ENCODE measurements at regions not wholly inside any gene's neighbourhood (a gene's known extent, or its start where the extent isn't known, plus 50 kb on each side); places are given as distances from the start of the nearest gene placed in this dataset.

DNA sequence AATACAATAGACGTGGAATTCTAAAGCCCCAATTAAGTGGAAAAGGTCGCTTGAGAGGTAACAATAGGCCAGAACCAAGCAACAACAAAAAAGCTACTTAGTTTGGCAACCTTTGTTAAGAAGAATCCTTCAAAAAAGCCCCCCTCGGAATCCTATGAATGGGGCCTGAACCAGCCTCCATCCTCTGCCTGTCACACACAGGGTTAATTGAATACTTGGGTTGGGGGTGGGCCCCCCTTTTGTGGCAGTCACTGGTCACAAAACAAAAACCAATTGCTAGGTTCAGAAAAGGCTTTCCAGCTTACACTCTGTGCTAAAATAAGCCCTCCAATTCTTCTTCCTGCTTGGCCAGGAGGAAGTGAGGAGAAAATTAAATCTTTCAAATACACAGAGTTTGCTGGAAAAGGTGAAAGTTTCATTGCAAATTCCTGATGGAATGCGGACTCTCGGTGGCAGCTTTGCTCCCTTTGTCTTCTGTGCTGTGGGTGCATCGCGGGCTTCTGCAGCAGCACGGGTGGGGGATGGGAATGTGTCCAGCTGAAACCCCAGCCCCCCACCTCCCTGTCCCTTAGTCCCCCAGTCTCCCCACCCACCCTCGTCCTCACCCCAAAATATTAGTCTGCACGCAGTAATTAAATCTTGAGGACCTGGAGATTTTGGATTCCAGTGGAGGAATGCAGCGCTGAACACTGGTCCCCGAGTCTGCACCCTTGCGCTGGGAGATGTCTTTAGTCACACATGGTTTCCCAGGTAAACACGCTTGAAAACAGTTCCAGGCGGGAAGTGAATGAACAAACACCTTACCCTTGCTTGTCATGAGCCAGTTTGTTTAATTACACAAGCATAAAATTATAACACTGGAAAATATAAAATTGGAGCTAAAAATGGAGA lies 254.3 kb downstream of the SOX11 start:
- ATAC-seq (no peak), DNase-seq (no peak)
- intact Hi-C loops (cut with DNase I): no loop called here
- Histone ChIP-seq H3K27ac (no peak overlapping the region), H3K36me3 (no peaks in the 10 kb centered on the region), H3K4me1 (no peaks in the 10 kb centered on the region), H3K4me3 (no peak overlapping the region), H3K9me3 (no peaks in the 10 kb centered on the region), H3K27me3 (no peaks in the 10 kb centered on the region)
- TF ChIP-seq, protein P1, sequence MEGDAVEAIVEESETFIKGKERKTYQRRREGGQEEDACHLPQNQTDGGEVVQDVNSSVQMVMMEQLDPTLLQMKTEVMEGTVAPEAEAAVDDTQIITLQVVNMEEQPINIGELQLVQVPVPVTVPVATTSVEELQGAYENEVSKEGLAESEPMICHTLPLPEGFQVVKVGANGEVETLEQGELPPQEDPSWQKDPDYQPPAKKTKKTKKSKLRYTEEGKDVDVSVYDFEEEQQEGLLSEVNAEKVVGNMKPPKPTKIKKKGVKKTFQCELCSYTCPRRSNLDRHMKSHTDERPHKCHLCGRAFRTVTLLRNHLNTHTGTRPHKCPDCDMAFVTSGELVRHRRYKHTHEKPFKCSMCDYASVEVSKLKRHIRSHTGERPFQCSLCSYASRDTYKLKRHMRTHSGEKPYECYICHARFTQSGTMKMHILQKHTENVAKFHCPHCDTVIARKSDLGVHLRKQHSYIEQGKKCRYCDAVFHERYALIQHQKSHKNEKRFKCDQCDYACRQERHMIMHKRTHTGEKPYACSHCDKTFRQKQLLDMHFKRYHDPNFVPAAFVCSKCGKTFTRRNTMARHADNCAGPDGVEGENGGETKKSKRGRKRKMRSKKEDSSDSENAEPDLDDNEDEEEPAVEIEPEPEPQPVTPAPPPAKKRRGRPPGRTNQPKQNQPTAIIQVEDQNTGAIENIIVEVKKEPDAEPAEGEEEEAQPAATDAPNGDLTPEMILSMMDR (IDR thresholded peaks at IDR 0.05): no peak

DNA sequence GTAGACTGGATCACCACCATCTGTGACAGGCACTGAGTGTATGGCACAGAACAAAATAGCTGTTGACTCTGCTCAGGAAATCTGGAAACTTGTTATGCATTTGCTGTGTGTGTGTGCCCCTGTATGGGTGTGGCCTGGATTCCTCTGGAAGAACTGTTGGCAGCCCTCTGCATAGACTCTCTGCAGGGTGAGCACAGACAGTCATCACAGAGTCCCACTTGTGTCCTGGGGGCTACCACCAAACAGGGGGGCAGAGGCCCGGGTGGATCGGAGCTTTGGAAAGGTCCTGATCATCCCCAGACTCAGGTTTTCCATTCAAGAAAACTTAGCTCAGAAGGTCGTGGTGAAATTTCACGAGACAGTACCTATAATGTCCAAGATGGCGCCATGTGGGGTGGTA lies 258.6 kb downstream of the SOX11 start:
- TF ChIP-seq, protein P1 (IDR thresholded peaks at IDR 0.05): no peak
- DNase-seq (no peak), ATAC-seq (no peak)
- no peaks in the 10 kb centered on the region for H3K36me3 ChIP-seq
- no peaks in the 10 kb centered on the region for H3K9me3 ChIP-seq
- no peaks in the 10 kb centered on the region for H3K27me3 ChIP-seq
- no peak overlapping the region for H3K27ac ChIP-seq
- no peaks in the 10 kb centered on the region for H3K4me1 ChIP-seq
- intact Hi-C loops (cut with DNase I): no loop called here
- H3K4me3 ChIP-seq: no peak overlapping the region

DNA sequence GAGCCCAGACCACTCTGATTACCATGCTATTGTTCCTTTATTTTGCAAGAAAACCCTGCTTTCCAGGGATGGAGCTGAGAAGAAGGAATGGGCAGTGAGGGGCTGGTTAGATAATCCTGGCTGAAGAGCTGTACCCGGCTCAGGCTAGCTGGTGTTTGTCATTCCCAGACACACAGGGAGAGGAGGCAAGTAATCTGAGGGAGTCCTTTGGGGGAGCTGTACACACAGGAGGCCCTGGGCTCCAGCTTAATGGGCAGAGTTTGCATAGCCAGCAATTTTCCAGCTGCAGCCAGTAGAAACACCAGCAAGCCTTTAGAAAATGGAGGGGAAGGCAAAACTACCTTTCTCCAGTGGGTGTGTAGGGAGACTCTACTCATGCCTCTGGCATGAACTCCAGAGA lies 259.3 kb downstream of the SOX11 start:
- Histone ChIP-seq H3K4me1 (no peaks in the 10 kb centered on the region), H3K36me3 (no peaks in the 10 kb centered on the region), H3K4me3 (no peak overlapping the region), H3K27me3 (no peaks in the 10 kb centered on the region), H3K27ac (no peak overlapping the region), H3K9me3 (no peaks in the 10 kb centered on the region)
- ATAC-seq (no peak), DNase-seq (no peak)
- intact Hi-C loops (cut with DNase I): no loop called here
- TF ChIP-seq, protein P1 (IDR thresholded peaks at IDR 0.05): no peak

DNA sequence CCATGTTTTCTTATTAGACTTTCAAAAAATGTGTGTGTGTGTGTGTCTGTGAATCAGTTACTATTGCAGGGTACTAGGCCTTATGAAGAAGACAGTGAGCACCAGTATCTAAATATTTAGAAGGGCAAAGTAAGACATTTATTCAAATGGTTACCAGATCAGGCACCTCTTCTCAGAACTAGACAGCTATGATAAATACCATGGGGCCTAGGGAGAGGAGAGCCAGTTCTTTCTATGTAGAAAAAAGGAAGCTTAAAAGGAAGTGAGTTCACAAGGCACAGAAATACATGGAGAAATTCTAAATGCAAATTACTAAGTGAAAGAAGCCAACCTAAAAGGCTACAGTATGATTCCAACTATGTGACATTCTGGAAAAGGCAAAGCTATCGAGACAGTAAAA lies 261.3 kb downstream of the SOX11 start:
- no peaks in the 10 kb centered on the region for H3K27me3 ChIP-seq
- no peaks in the 10 kb centered on the region for H3K4me1 ChIP-seq
- intact Hi-C loops (cut with DNase I): no loop called here
- DNase-seq (no peak), ATAC-seq (no peak)
- no peak overlapping the region for H3K27ac ChIP-seq
- TF ChIP-seq, protein P1 (IDR thresholded peaks at IDR 0.05): no peak
- H3K36me3 ChIP-seq: no peaks in the 10 kb centered on the region
- no peaks in the 10 kb centered on the region for H3K9me3 ChIP-seq
- no peak overlapping the region for H3K4me3 ChIP-seq

DNA sequence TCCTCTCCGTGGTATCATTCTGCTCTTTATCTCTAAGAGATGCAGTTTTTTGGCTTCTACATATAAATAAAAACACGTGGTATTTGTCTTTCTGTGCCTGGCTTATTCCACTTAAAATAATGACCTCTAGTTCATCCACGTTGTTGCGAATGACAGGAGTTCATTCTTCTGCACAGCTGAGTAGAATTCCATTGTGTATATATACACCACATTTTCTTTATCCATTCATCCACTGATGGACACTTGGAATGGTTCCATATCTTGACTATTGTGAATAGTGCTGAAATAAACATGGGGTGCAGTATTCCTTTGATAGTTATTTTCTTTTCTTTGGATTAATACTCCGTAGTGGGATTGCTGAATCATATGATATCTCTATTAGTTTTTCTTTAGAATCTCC lies 262.3 kb downstream of the SOX11 start:
- DNase-seq: no peak
- TF ChIP-seq, protein P1 (IDR thresholded peaks at IDR 0.05): no peak
- Histone ChIP-seq H3K4me3 (no peak overlapping the region), H3K4me1 (no peaks in the 10 kb centered on the region), H3K36me3 (no peaks in the 10 kb centered on the region), H3K27ac (no peak overlapping the region), H3K27me3 (no peaks in the 10 kb centered on the region), H3K9me3 (no peaks in the 10 kb centered on the region)
- intact Hi-C loops (cut with DNase I): no loop called here
- ATAC-seq: no peak
